ENCODE measurements at regions not wholly inside any gene's neighbourhood (a gene's known extent, or its start where the extent isn't known, plus 50 kb on each side); places are given as distances from the start of the nearest gene placed in this dataset.

DNA sequence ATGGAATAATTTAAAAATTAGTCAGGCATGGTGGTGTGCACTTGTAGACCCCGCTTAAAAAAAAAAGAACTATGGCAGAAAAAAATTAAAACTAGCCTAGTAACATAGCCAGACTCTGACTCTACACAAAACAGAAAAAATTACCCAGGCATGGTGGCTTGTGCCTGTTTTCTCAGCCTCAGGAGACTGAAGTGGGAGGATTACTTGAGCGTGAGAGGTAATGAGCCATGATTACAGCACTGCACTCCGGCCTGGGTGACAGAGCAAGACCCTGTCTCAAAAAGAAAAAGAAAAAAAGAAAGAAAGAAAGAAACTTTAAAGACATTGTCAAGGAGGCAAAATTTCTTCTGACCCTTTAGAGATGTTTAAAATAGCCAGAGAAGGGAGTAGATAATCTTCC, 109.0 kb upstream of the TMEM106B start:
- Mint-ChIP-seq H3K9me3 (peaks cover 11% of the 10 kb centered on the region), H3K27me3 (peaks cover 10% of the 10 kb centered on the region), H3K36me3 (peaks cover 9% of the 10 kb centered on the region), H3K27ac (no peak overlapping the region), H3K4me1 (no peaks in the 10 kb centered on the region), H3K4me3 (no peak overlapping the region)
- no peak for ATAC-seq (ENCODE audit: low read depth)
- POLR2A ChIA-PET: no interaction called here
- DNase-seq: no peak

DNA sequence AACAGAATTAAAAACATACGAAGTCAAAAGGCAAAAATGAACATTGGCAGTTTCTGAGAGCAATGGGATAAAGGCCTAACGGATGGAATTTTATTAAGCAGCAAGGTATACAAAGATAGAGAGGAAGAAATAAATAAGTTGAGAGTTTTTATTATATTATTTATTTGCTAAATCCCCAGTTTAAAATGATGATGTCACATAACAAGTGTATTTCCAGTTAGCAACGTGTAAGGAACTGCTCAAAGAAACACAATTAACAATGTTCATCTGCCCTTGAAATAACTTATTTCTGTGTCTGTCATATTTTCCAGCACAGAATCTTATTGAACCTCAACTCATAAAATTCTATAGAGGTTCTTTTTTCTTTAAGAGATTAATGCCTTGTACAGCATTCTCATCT, 108.6 kb upstream of the TMEM106B start:
- peaks cover 13% of the 10 kb centered on the region for H3K27me3 Mint-ChIP-seq
- H3K4me1 Mint-ChIP-seq: no peaks in the 10 kb centered on the region
- ATAC-seq (ENCODE audit: low read depth) (no peak), DNase-seq (no peak)
- peaks cover 9% of the 10 kb centered on the region for H3K36me3 Mint-ChIP-seq
- peaks cover 11% of the 10 kb centered on the region for H3K9me3 Mint-ChIP-seq
- H3K27ac Mint-ChIP-seq: no peak overlapping the region
- POLR2A ChIA-PET: no interaction called here
- H3K4me3 Mint-ChIP-seq: no peak overlapping the region

DNA sequence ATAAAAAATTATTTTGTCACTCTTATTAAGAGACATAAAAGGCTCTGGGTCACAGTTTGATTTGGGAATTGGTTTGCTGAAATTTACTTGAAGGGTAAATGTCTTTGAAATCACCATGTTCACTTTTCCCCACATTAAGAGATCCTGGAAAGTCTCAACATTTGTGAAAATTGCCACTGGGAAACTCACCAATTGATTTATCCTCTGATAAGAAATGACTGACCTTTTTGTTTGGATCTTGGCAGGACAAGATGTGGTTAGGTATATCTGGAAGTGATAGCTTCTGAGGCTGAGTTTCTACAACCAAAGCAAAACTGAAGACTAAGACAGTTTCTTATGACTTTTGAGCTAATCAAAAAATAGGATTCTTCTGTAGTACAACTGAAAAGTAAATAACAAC, 107.1 kb upstream of the TMEM106B start:
- Mint-ChIP-seq H3K9me3 (peaks cover 11% of the 10 kb centered on the region), H3K27me3 (peaks cover 19% of the 10 kb centered on the region), H3K4me1 (no peaks in the 10 kb centered on the region), H3K27ac (no peak overlapping the region), H3K36me3 (peaks cover 9% of the 10 kb centered on the region), H3K4me3 (no peak overlapping the region)
- ATAC-seq (ENCODE audit: low read depth) (no peak), DNase-seq (no peak)
- POLR2A ChIA-PET: no interaction called here

DNA sequence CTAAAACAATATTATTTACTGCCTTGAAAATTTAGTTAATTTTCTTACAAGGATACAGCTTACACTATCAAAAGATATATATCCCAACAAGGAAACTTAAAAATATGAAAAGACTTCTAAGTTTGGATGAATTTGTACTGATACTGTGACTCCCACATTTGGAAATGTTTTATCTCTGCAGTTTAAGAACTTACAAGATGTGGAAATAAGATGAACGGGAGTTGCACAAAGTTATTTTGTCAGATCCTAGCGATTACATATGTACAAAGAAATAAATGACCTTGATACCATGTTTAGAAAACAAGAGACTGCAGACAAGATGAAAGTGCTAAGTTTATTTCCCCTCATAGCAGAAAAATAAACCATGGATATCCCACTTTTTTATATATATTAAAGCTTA, 103.7 kb upstream of the TMEM106B start:
- Mint-ChIP-seq H3K4me1 (peaks cover 11% of the 10 kb centered on the region), H3K27ac (no peak overlapping the region), H3K9me3 (no peaks in the 10 kb centered on the region), H3K4me3 (no peak overlapping the region), H3K36me3 (no peaks in the 10 kb centered on the region), H3K27me3 (peaks cover 38% of the 10 kb centered on the region)
- no peak for ATAC-seq (ENCODE audit: low read depth)
- DNase-seq: no peak
- POLR2A ChIA-PET: no interaction called here

DNA sequence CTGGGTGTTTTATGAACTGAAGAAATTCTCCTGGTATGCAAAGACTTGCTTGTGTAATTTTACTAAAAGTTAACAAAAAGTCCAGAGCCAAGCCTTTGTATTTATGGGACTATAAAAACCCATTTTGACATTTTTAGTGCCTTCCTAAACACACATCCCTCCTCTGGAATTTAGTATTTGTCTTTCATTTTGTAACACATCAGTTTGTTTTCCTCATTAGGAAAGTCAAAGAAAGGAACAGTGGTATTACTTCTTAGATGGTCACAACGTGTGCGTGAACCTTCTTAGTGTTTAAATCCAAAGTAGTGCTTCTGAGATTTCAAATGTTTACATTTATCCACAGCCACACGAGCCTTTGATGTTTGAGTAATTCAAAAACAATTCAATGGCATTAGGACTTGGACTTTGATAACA, 103.2 kb upstream of the TMEM106B start:
- DNase-seq (no peak), ATAC-seq (ENCODE audit: low read depth) (no peak)
- Mint-ChIP-seq H3K27me3 (peaks cover 43% of the 10 kb centered on the region), H3K4me1 (peaks cover 11% of the 10 kb centered on the region), H3K9me3 (no peaks in the 10 kb centered on the region), H3K36me3 (no peaks in the 10 kb centered on the region), H3K27ac (no peak overlapping the region), H3K4me3 (no peak overlapping the region)
- POLR2A ChIA-PET: no interaction called here

DNA sequence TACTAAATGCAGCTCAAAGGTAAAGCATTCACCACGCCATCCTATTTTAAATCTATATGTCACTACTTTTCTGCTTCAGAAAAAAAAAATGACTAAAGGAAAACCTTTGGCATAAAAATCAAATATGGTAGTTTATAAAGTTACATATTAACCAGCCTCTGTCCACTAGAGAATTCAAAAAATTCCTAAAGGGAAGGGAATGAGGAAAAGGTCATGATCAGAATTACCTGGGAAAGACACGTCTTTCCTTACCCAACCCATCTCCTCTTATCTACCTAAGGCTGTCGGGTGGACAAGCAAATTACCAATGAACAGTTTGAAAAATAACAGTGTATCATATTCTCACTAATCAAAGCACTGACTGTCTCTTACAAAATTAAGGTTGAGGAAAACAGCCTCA, 100.7 kb upstream of the TMEM106B start:
- POLR2A ChIA-PET: no interaction called here

DNA sequence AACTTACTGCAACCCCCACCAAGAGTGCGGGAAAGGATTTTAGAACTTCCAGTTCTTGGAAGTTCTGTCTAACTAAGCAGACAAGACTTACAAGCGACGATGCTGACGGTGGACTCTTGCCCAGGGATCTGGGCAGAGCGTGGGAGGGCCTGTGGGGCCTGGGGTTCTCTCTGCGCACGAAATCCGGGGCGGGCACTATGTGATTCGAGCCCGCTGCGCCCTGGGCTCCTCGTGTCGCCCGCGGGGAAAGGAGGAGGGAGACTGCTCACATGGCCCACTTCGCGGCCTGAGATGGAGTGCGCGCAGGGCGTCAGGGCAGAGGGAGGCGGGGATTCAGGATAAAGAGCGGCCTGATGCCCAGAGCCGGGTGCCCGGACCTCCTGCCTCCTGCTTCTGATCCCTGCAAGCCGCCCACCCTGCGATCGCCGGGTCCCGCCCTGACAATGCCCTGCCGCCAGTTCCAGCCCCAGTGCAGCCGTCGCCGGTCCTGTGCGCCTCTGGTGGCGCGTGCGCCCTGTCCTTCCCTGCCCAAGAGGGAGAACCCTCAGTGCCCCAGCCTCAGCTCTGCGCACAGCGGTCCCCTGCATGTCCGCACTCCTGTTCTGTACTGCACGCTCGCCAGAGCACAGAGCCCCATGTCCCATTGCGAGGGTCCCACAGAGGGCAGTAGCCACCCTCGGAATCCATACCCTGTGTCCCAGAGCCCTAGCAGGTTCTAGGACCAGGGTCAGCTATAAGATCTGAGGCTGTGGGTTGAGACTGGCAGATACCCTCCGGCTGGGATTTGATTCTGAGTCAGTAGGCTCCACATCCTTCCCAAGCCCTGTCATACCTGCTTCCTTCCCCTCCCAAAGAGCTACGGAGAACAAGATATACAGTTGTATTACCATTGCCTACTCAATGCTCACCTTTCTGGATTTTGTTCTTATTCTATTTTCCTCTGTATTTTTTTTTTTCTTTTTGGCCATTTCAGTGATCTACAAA, 99.4 kb upstream of the TMEM106B start:
- DNase-seq (peak; percentile 45), ATAC-seq (ENCODE audit: low read depth) (peak; percentile 79)
- H3K4me1 Mint-ChIP-seq: peaks cover 11% of the 10 kb centered on the region
- H3K27me3 Mint-ChIP-seq: peaks cover 45% of the 10 kb centered on the region
- POLR2A ChIA-PET: no interaction called here
- peak overlapping the region; percentile 78 for H3K4me3 Mint-ChIP-seq
- peaks cover 1% of the 10 kb centered on the region for H3K9me3 Mint-ChIP-seq
- H3K27ac Mint-ChIP-seq: no peak overlapping the region
- H3K36me3 Mint-ChIP-seq: no peaks in the 10 kb centered on the region

More for the DNA sequence above, 100.7 kb upstream of the TMEM106B start:
- Mint-ChIP-seq H3K27me3 (peaks cover 45% of the 10 kb centered on the region), H3K36me3 (no peaks in the 10 kb centered on the region), H3K27ac (no peak overlapping the region), H3K4me3 (no peak overlapping the region), H3K4me1 (peaks cover 11% of the 10 kb centered on the region), H3K9me3 (peaks cover 1% of the 10 kb centered on the region)
- DNase-seq (no peak), ATAC-seq (ENCODE audit: low read depth) (no peak)

DNA sequence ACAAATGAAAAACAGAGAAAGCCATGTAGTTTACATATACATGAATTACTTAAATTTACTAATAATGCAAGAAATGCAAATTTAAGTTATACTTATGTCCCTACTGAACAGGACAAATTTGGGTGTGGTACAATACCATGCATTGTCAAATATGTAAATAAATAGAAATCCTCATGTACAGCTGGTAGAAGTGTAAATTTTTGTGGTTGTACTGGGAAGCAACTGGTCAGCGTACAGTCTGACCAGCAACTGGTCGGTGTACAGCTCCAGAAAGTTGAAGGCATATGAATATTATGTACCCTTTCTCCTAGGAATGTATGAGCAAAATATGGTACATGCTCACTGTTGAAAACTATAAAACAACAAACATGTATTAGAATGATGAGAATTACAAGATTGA, 93.9 kb upstream of the TMEM106B start:
- no peak for ATAC-seq (ENCODE audit: low read depth)
- H3K4me3 Mint-ChIP-seq: no peak overlapping the region
- DNase-seq: no peak
- H3K9me3 Mint-ChIP-seq: peaks cover 1% of the 10 kb centered on the region
- H3K27me3 Mint-ChIP-seq: peaks cover 17% of the 10 kb centered on the region
- POLR2A ChIA-PET: no interaction called here
- no peak overlapping the region for H3K27ac Mint-ChIP-seq
- peaks cover under 1% of the 10 kb centered on the region for H3K4me1 Mint-ChIP-seq
- no peaks in the 10 kb centered on the region for H3K36me3 Mint-ChIP-seq

DNA sequence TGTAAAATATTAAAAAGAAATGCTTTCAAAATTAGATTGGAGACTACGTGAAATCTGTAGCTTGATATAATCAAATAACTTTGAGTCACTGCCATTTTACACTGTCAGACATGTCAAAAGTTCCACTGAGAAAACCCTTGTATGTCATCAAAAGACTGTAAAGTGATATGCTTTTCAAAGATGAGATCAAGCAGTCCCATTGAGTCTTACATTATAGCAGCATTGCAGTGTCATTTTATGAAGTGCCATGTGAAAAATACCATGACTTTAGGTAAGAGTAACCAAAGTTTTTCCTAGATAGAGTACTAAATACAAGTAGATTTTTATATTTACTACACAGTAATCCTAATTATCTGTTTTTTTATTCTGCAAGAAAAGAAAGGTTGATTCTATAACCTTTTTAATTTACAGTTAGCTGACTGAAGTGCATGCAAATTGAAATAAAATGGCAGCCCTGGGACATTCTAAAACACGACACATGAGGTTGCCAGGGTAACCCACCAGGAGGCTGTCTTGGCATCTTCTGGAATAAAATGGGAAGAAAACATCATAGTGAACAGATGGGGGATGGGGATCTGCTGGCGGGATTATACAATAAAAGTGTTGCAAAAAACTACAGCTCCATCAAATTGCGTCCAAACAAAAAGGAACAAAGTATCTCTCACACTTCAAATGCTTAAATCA, 91.3 kb upstream of the TMEM106B start:
- Mint-ChIP-seq H3K4me1 (no peaks in the 10 kb centered on the region), H3K27ac (no peak overlapping the region), H3K9me3 (peaks cover 6% of the 10 kb centered on the region), H3K27me3 (peaks cover 7% of the 10 kb centered on the region), H3K36me3 (peaks cover 2% of the 10 kb centered on the region), H3K4me3 (no peak overlapping the region)
- ATAC-seq (ENCODE audit: low read depth) (no peak), DNase-seq (no peak)
- POLR2A ChIA-PET: no interaction called here

DNA sequence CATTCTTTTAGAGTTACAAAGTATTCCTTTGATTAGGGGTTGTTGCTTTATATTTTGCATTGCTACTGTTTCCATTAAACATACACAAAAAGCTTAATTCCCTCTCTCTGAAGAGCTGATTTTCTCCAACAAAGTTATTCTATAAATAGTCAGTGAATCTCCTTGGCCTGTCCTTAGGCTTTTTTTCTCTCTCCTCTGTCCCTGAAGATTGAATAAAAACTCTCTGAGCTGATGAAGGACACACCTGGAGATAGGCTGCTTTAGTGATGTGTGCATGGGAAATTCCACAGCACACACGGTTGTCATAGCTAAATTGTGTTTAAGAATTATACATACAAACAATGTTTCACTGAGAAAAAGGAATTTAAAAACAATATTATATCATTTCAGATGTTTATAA, 90.5 kb upstream of the TMEM106B start:
- H3K4me3 Mint-ChIP-seq: no peak overlapping the region
- DNase-seq: no peak
- peaks cover 11% of the 10 kb centered on the region for H3K27me3 Mint-ChIP-seq
- no peak for ATAC-seq (ENCODE audit: low read depth)
- no peak overlapping the region for H3K27ac Mint-ChIP-seq
- POLR2A ChIA-PET: no interaction called here
- H3K36me3 Mint-ChIP-seq: peaks cover 2% of the 10 kb centered on the region
- H3K9me3 Mint-ChIP-seq: peaks cover 6% of the 10 kb centered on the region
- H3K4me1 Mint-ChIP-seq: no peaks in the 10 kb centered on the region

DNA sequence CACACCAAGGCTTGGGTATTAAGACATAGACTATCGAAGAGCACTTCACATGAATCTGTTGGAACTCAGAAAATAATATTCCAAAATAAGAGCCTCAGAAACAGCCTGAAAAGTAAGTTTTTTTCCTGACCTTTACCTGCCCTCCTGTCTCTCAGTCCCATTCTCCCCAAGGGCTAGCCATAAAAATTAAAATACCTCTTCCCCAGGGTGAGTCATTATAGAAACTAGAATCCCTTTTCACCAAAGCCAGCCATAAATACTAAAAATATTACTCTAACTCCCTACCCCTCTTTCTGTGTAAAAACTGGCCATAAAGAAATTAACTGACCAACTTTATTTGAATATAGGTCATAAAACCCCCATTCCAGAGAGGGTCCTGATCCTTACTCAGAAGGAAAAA, 87.9 kb upstream of the TMEM106B start:
- no peak for ATAC-seq (ENCODE audit: low read depth)
- peaks cover 11% of the 10 kb centered on the region for H3K27me3 Mint-ChIP-seq
- H3K4me3 Mint-ChIP-seq: no peak overlapping the region
- POLR2A ChIA-PET: no interaction called here
- peaks cover 2% of the 10 kb centered on the region for H3K36me3 Mint-ChIP-seq
- no peak overlapping the region for H3K27ac Mint-ChIP-seq
- H3K9me3 Mint-ChIP-seq: peaks cover 6% of the 10 kb centered on the region
- H3K4me1 Mint-ChIP-seq: no peaks in the 10 kb centered on the region
- DNase-seq: no peak

DNA sequence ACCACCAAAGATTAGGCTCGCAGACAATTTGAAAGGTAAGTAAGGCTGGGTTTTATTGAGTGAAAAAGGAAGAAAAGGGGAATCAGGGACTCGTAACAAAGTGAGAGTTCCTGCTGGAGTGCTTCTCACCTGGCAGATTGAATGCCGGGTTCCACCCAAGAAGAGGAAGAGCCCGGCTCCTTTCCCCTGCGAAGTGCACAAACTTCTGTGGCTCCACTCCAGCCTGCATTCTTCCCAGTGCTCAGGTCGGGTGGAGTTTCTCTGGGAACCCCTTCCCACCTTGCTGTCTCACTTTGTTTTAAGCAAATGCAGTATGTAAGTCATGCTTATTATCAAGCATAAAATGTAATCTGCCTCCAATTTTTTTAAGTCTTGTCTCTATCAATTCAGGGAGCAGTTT, 87.1 kb upstream of the TMEM106B start:
- no peak for ATAC-seq (ENCODE audit: low read depth)

DNA sequence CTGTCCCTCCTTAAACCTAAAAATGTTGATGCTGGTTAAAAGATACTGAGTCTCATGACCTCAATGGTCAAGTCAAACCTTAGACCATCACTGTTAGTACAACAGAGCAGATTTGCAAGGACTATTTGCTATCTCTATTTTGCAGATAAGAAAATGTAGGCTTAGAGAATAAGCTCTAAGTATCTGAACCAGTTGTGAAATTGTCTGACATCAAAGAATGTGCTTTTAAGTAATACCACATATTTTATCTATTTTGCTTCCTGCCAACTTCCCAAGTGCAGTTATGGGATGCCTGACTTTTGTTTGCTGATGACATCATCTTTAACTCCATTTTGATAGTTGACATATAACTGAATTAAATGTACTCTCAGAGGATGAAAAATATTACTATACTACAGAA, 83.6 kb upstream of the TMEM106B start:
- no peak overlapping the region for H3K27ac Mint-ChIP-seq
- ATAC-seq (ENCODE audit: low read depth) (no peak), DNase-seq (no peak)
- peaks cover 3% of the 10 kb centered on the region for H3K9me3 Mint-ChIP-seq
- peaks cover 2% of the 10 kb centered on the region for H3K36me3 Mint-ChIP-seq
- peaks cover 8% of the 10 kb centered on the region for H3K27me3 Mint-ChIP-seq
- peaks cover 12% of the 10 kb centered on the region for H3K4me1 Mint-ChIP-seq
- POLR2A ChIA-PET: no interaction called here
- no peak overlapping the region for H3K4me3 Mint-ChIP-seq

More for the DNA sequence above, 87.1 kb upstream of the TMEM106B start:
- no peak overlapping the region for H3K27ac Mint-ChIP-seq
- no peak for DNase-seq
- peaks cover 11% of the 10 kb centered on the region for H3K27me3 Mint-ChIP-seq
- H3K36me3 Mint-ChIP-seq: peaks cover 2% of the 10 kb centered on the region
- POLR2A ChIA-PET: no interaction called here
- H3K4me3 Mint-ChIP-seq: no peak overlapping the region
- H3K9me3 Mint-ChIP-seq: peaks cover 6% of the 10 kb centered on the region
- H3K4me1 Mint-ChIP-seq: no peaks in the 10 kb centered on the region

DNA sequence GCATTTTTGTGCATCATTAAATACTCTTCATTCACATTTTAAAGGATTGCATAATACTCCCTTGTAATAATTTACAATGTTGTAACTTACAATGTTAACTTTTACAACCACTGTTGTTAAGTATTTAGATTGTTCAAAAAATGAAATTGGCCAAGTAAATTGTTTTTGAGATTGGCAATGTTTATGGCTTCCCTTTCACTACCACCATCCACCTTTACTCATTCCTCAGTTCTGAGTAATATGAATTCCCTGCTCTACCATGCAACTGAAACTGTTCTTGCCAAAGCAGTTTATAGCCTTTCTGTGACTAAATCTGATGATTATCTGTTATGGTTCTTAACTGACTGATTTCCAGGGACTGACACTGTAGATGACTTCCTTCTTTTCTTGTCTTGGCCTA, 80.5 kb upstream of the TMEM106B start:
- H3K4me1 Mint-ChIP-seq: peaks cover 12% of the 10 kb centered on the region
- H3K4me3 Mint-ChIP-seq: peak overlapping the region; percentile 9
- H3K36me3 Mint-ChIP-seq: peaks cover 5% of the 10 kb centered on the region
- no peak for DNase-seq
- H3K27me3 Mint-ChIP-seq: no peaks in the 10 kb centered on the region
- peak; percentile 14 for ATAC-seq (ENCODE audit: low read depth)
- peaks cover 11% of the 10 kb centered on the region for H3K9me3 Mint-ChIP-seq
- H3K27ac Mint-ChIP-seq: peak overlapping the region; percentile 61
- POLR2A ChIA-PET: no interaction called here

Data from activated naive CD8-positive, alpha-beta T cell treated with anti-CD3 and anti-CD28 coated beads, Interleukin-2, amount 10 ng/mL, durations not matched to agents 7 days and 5 days (primary cell).